IMR-90 (cell line): ENCODE measurements at regions not wholly inside any gene's neighbourhood (a gene's known extent, or its start where the extent isn't known, plus 50 kb on each side); places are given as distances from the start of the nearest gene placed in this dataset.

ENCODE experiments used
- ATAC-seq: fragments of 200-7000 bp; cut with Tn5 transposase; 2 replicates; pipeline ENCODE4 v1.9.1; 2020; ENCODE audit warnings: low read depth, mild to moderate bottlenecking, moderate library complexity
- BruUV-seq: library from RNA; stranded (reverse); fragments of 400-500 nt; replicated peaks from 2 replicates; lab custom pipeline; 2021; lab: Mats Ljungman, UMichigan
- CTCF ChIA-PET: fragments of 300-600 bp; formaldehyde crosslinking; extraction: SDS; loops from one replicate; lab custom pipeline; 2021; ENCODE audit warnings: antibody characterized with exemption; lab: Yijun Ruan, JAX
- POLR2A ChIA-PET: fragments of 300-600 bp; sonication (Branson Sonifier 250); formaldehyde crosslinking; loops from one replicate; lab custom pipeline; 2022; ENCODE audit warnings: antibody characterized with exemption; ENCODE audit not compliant: unreplicated experiment; lab: Charles Lee
- DNase-seq: peaks from one replicate; pipeline ENCODE4 v3.0.0; 2013
- H2AFZ ChIP-seq: replicated peaks from 2 replicates; pipeline ENCODE3; 2013; ENCODE audit warnings: low read length, mild to moderate bottlenecking; ENCODE audit not compliant: poor library complexity
- H2AK5ac ChIP-seq: 2 replicates; pipeline ENCODE4 v1.6.1; 2013; ENCODE audit warnings: low read depth, low read length, inconsistent platforms
- H2AK9ac ChIP-seq: replicated peaks from 2 replicates; pipeline ENCODE3; 2013; ENCODE audit warnings: mild to moderate bottlenecking, low read depth, low read length, moderate library complexity; ENCODE audit not compliant: poor library complexity
- H2BK120ac ChIP-seq: 2 replicates; pipeline ENCODE4 v1.6.1; 2013; ENCODE audit warnings: low read depth, low read length, inconsistent platforms
- H2BK15ac ChIP-seq: 3 replicates; pipeline ENCODE4 v1.6.1; 2013; ENCODE audit warnings: low read depth, low read length, inconsistent platforms
- H2BK20ac ChIP-seq: 2 replicates; pipeline ENCODE4 v1.6.1; 2013; ENCODE audit warnings: low read depth, mild to moderate bottlenecking, inconsistent platforms, low read length, moderate library complexity
- H2BK5ac ChIP-seq: 2 replicates; pipeline ENCODE4 v1.6.1; 2013; ENCODE audit warnings: mild to moderate bottlenecking, low read depth, low read length, inconsistent platforms; ENCODE audit not compliant: poor library complexity, severe bottlenecking
- H3K14ac ChIP-seq: replicated peaks from 2 replicates; pipeline ENCODE4 v1.6.1; 2013; ENCODE audit warnings: low read depth, low read length, inconsistent platforms
- H3K18ac ChIP-seq: 2 replicates; pipeline ENCODE4 v1.6.1; 2013; ENCODE audit warnings: low read depth, low read length, control low read depth
- H3K23ac ChIP-seq: 2 replicates; pipeline ENCODE4 v1.6.1; 2013; ENCODE audit warnings: low read depth, low read length, inconsistent platforms
- H3K27ac ChIP-seq: 2 replicates; pipeline ENCODE4 v1.5.1; 2013; ENCODE audit warnings: mild to moderate bottlenecking, control low read depth, low read length; ENCODE audit not compliant: insufficient read depth
- H3K27me3 ChIP-seq: 2 replicates; pipeline ENCODE4 v1.6.1; 2013; ENCODE audit warnings: low read length; ENCODE audit not compliant: control insufficient read depth, insufficient read depth
- H3K36me3 ChIP-seq: 2 replicates; pipeline ENCODE4 v1.6.1; 2013; ENCODE audit warnings: low read length, mixed read lengths; ENCODE audit not compliant: control insufficient read depth, insufficient read depth
- H3K4ac ChIP-seq: 2 replicates; pipeline ENCODE4 v1.6.1; 2013; ENCODE audit warnings: low read depth, low read length, inconsistent platforms
- H3K4me1 ChIP-seq: 2 replicates; pipeline ENCODE4 v1.6.1; 2013; ENCODE audit warnings: low read length, mixed read lengths; ENCODE audit not compliant: control insufficient read depth, insufficient read depth
- H3K4me2 ChIP-seq: 2 replicates; pipeline ENCODE4 v1.6.1; 2013; ENCODE audit warnings: low read depth, mild to moderate bottlenecking, control low read depth, low read length, moderate library complexity
- H3K4me3 ChIP-seq: 2 replicates; pipeline ENCODE4 v1.5.1; 2013; ENCODE audit warnings: low read depth, mild to moderate bottlenecking, control low read depth, low read length, moderate library complexity; ENCODE audit not compliant: insufficient read depth
- H3K56ac ChIP-seq: 2 replicates; pipeline ENCODE4 v1.6.1; 2013; ENCODE audit warnings: low read length, inconsistent platforms; ENCODE audit not compliant: insufficient read depth; ENCODE audit errors: extremely low read depth
- H3K79me1 ChIP-seq, 2 experiments: 2 replicates each; pipeline ENCODE4 v1.6.1; 2013; ENCODE audit warnings: low read length in 2 of 2, inconsistent platforms in 1 of 2, low read depth in 1 of 2
- H3K9ac ChIP-seq: 2 replicates; pipeline ENCODE4 v1.6.1; 2013; ENCODE audit warnings: low read depth, low read length, control low read depth
- H3K9me1 ChIP-seq: 2 replicates; pipeline ENCODE4 v1.6.1; 2013; ENCODE audit warnings: low read length, inconsistent platforms; ENCODE audit not compliant: insufficient read depth
- H3K9me3 ChIP-seq: 2 replicates; pipeline ENCODE4 v1.6.1; 2013; ENCODE audit warnings: low read length; ENCODE audit not compliant: control insufficient read depth, insufficient read depth
- H4K20me1 ChIP-seq: 2 replicates; pipeline ENCODE4 v1.6.1; 2013; ENCODE audit warnings: low read length, inconsistent platforms; ENCODE audit not compliant: insufficient read depth
- H4K5ac ChIP-seq: 2 replicates; pipeline ENCODE4 v1.6.1; 2013; ENCODE audit warnings: mild to moderate bottlenecking, low read depth, low read length, control low read depth
- H4K8ac ChIP-seq, 2 experiments: 2 replicates each; pipeline ENCODE4 v1.6.1; 2013; ENCODE audit warnings: low read depth in 2 of 2, low read length in 2 of 2, control low read depth in 1 of 2, inconsistent platforms in 1 of 2
- H4K91ac ChIP-seq: 2 replicates; pipeline ENCODE4 v1.6.1; 2013; ENCODE audit warnings: low read depth, low read length, inconsistent platforms; ENCODE audit not compliant: insufficient read depth
- BHLHE40 ChIP-seq: fragments of 150-350 bp; IDR thresholded peaks from 2 replicates; pipeline ENCODE4 v1.6.1; 2016; ENCODE audit warnings: mild to moderate bottlenecking, low read depth, low read length
- CEBPB ChIP-seq: IDR thresholded peaks from 2 replicates; pipeline ENCODE4 v1.6.1; 2012; ENCODE audit warnings: low read depth, low read length, improper control_type of control experiment
- MAFK ChIP-seq: IDR thresholded peaks from 2 replicates; pipeline ENCODE4 v1.6.1; 2012; ENCODE audit warnings: low read depth, low read length, improper control_type of control experiment
- MAZ ChIP-seq: IDR thresholded peaks from 2 replicates; pipeline ENCODE4 v1.6.1; 2012; ENCODE audit warnings: low read depth, mild to moderate bottlenecking, low read length, improper control_type of control experiment, moderate library complexity, borderline replicate concordance
- WGBS, 2 experiments: methylation state at CpG; one replicate each; pipeline versions ENCODE4 v1.1.5 to v1.1.7; 2013; ENCODE audit warnings: missing lambda C conversion rate in 2 of 2; ENCODE audit not compliant: insufficient read length in 1 of 2; ENCODE audit errors: extremely low coverage in 2 of 2; 5-methylcytosine and 5-hydroxymethylcytosine counted together
- dilution Hi-C: fragments of 300-500 bp; cut with HindIII; formaldehyde crosslinking; loops from one replicate; pipeline ENCODE4 v1.14.3; 2018; ENCODE audit warnings: low sequenced_read_pairs; ENCODE audit not compliant: unreplicated experiment
- in situ Hi-C: fragments of 300-500 bp; cut with MboI; formaldehyde crosslinking; loops from 3 replicates; pipeline ENCODE4 v1.14.3; 2019; ENCODE audit warnings: low sequenced_read_pairs, inconsistent platforms, mixed read lengths
- intact Hi-C: fragments of 100-400 bp; cut with micrococcal nuclease; formaldehyde crosslinking; loops from 2 replicates; pipeline ENCODE4 v1.10.0; 2022
- TF ChIP-seq, protein P1 (sequence below): fragments of 150-350 bp; IDR thresholded peaks from 2 replicates; pipeline ENCODE4 v1.6.1; 2016; ENCODE audit warnings: low read depth, mild to moderate bottlenecking, low read length, moderate library complexity, borderline replicate concordance
- TF ChIP-seq, protein P2 (sequence below): conservative IDR thresholded peaks from 2 replicates; pipeline ENCODE4 v1.5.1; 2012; ENCODE audit warnings: mild to moderate bottlenecking, low read depth, low read length, improper control_type of control experiment
- TF ChIP-seq, protein P3 (sequence below): fragments of 150-350 bp; IDR thresholded peaks from 2 replicates; pipeline ENCODE4 v1.6.1; 2017; ENCODE audit warnings: mild to moderate bottlenecking, antibody characterized with exemption, low read length, low read depth

DNA sequence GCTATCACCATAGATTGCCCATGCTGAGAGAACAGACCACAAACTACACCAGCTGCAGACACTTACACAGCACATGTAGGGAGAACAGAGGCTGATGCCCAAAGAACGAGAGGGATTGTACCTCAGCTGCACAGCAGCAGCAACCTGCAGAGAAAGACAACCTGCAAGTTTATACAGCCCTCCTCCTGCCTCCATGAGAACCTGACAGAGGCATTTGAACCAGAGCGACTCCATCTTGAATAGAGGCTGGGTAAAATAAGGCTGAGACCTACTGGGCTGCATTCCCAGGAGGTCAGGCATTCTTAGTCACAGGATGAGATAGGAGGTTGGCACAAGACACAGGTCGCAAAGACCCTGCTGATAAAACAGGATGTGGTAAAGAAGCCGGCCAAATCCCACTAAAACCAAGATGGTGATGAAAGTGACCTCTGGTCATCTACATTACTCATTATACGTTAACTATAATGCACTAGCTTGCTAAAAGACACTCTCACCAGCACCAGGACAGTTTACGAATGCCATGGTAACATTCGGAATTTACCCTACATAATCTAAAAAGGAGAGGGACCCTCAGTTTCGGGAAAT is 262.4 kb upstream of the HMGA2 start:
- peaks cover 30% of the 10 kb centered on the region for H3K4me1 ChIP-seq
- CTCF ChIA-PET, result interaction anchor here (0.6 to 1.1 kb wide), 2 partner anchors 40 to 465 kb away, joined by 4 to 5 read pairs; no protein-coding TSS in a partner anchor

More for the DNA sequence above, 262.4 kb upstream of the HMGA2 start:
- in situ Hi-C loops (no loop called here), intact Hi-C loops (loop anchor here (5.0 kb wide), 1 partner anchor 475 kb away; no protein-coding TSS in a partner anchor), dilution Hi-C loops (no loop called here)
- H3K79me1 ChIP-seq, result peaks cover 0 to 26% of the 10 kb centered on the region in 2 experiments; a peak in 2 of 4 replicates
- H2BK15ac ChIP-seq, result peak overlapping the region; percentile 88; the same call in 2 of the 3 replicates
- peak overlapping the region; percentile 96 for H3K18ac ChIP-seq
- peak overlapping the region; percentile 92 for H4K91ac ChIP-seq
- no peaks in the 10 kb centered on the region for H3K9me3 ChIP-seq
- peak overlapping the region; percentile 98 for H2BK20ac ChIP-seq
- H3K9ac ChIP-seq, result no peak overlapping the region
- POLR2A ChIA-PET, result interaction anchor here (0.6 kb wide), 1 partner anchor 128 kb away, joined by 3 read pairs; no protein-coding TSS in a partner anchor
- peak overlapping the region; percentile 94 for H3K14ac ChIP-seq
- peaks cover 10% of the 10 kb centered on the region for H3K9me1 ChIP-seq
- H2AFZ ChIP-seq, result no peak overlapping the region
- no peak overlapping the region for H3K4me3 ChIP-seq
- peak overlapping the region; percentile 97 for H2BK120ac ChIP-seq
- H4K20me1 ChIP-seq, result peaks cover 6% of the 10 kb centered on the region; the same call in 1 of the 2 replicates
- peak overlapping the region; percentile 90 for H3K4ac ChIP-seq
- peak overlapping the region; percentile 86 for H2AK5ac ChIP-seq
- H2AK9ac ChIP-seq, result no peak overlapping the region
- peak overlapping the region; percentile 58; the same call in 1 of the 2 replicates for H3K4me2 ChIP-seq
- H2BK5ac ChIP-seq, result peak overlapping the region; percentile 80
- no TSS peak for BruUV-seq
- peak overlapping the region; percentile 82 for H3K23ac ChIP-seq
- WGBS, 2 experiments, result 38% methylated on average over 5 of the region's 8 CpGs; no CpG with 5 or more reads in 1 of the 2 experiments
- no peaks in the 10 kb centered on the region for H3K27me3 ChIP-seq
- peak overlapping the region; percentile 25 for H3K56ac ChIP-seq
- peak overlapping the region; percentile 56 for H4K5ac ChIP-seq
- TF ChIP-seq, protein P1, sequence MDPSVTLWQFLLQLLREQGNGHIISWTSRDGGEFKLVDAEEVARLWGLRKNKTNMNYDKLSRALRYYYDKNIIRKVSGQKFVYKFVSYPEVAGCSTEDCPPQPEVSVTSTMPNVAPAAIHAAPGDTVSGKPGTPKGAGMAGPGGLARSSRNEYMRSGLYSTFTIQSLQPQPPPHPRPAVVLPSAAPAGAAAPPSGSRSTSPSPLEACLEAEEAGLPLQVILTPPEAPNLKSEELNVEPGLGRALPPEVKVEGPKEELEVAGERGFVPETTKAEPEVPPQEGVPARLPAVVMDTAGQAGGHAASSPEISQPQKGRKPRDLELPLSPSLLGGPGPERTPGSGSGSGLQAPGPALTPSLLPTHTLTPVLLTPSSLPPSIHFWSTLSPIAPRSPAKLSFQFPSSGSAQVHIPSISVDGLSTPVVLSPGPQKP, result no peak
- TF ChIP-seq MAZ, result no peak
- TF ChIP-seq MAFK, result no peak
- TF ChIP-seq, protein P2, sequence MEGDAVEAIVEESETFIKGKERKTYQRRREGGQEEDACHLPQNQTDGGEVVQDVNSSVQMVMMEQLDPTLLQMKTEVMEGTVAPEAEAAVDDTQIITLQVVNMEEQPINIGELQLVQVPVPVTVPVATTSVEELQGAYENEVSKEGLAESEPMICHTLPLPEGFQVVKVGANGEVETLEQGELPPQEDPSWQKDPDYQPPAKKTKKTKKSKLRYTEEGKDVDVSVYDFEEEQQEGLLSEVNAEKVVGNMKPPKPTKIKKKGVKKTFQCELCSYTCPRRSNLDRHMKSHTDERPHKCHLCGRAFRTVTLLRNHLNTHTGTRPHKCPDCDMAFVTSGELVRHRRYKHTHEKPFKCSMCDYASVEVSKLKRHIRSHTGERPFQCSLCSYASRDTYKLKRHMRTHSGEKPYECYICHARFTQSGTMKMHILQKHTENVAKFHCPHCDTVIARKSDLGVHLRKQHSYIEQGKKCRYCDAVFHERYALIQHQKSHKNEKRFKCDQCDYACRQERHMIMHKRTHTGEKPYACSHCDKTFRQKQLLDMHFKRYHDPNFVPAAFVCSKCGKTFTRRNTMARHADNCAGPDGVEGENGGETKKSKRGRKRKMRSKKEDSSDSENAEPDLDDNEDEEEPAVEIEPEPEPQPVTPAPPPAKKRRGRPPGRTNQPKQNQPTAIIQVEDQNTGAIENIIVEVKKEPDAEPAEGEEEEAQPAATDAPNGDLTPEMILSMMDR, result no peak
- 0 out of 2 replicates have a peak, but pooled peaks have one; percentile 42 for TF ChIP-seq CEBPB
- TF ChIP-seq, protein P3, sequence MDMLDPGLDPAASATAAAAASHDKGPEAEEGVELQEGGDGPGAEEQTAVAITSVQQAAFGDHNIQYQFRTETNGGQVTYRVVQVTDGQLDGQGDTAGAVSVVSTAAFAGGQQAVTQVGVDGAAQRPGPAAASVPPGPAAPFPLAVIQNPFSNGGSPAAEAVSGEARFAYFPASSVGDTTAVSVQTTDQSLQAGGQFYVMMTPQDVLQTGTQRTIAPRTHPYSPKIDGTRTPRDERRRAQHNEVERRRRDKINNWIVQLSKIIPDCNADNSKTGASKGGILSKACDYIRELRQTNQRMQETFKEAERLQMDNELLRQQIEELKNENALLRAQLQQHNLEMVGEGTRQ, result no peak
- TF ChIP-seq BHLHE40, result peak; percentile 80
- peak overlapping the region; percentile 83 to 92 for H4K8ac ChIP-seq
- H3K36me3 ChIP-seq, result no peaks in the 10 kb centered on the region
- peak; percentile 93 for DNase-seq
- peak overlapping the region; percentile 30 for H3K27ac ChIP-seq
- no peak for ATAC-seq
